ENCODE measurements at regions not wholly inside any gene's neighbourhood (a gene's known extent, or its start where the extent isn't known, plus 50 kb on each side); places are given as distances from the start of the nearest gene placed in this dataset.
"Not testable (repeated sequence)": the region's sequence is repeated elsewhere in the genome, so short reads cannot be mapped to it uniquely, and the experiment has no call there.

DNA sequence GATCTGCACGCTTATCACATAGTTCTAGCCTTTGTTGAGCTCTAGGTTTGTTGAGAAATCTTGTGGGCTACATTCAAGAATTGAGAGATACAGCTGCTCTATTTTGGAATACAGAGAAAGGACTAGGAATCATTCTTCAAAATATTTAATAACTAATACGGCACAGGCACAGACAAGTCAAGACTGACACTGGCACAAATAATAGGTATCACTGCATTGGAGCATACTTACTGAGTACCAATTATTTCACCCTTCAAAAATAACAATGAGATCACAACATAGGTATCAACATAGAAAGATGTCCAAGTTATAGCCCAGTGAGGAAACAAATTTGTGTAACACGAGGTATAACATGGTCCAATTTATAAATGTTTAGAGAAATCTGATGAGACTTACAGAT, 133.7 kb upstream of the TSC22D2 start:
- H3K27me3 Mint-ChIP-seq (ENCODE audit: low read depth), result no peaks in the 10 kb centered on the region
- no peak overlapping the region for H3K4me3 Mint-ChIP-seq
- TF ChIP-seq CTCF (IDR thresholded peaks at IDR 0.05; ENCODE audit: unreplicated experiment in 3 of 3), result no peak
- H3K4me1 Mint-ChIP-seq, result peaks cover 56% of the 10 kb centered on the region
- peak overlapping the region in 1 of 3 experiments; percentile 81 for H3K27ac Mint-ChIP-seq
- H3K36me3 Mint-ChIP-seq (ENCODE audit: low read depth), result no peaks in the 10 kb centered on the region
- H3K9me3 Mint-ChIP-seq, result no peaks in the 10 kb centered on the region

DNA sequence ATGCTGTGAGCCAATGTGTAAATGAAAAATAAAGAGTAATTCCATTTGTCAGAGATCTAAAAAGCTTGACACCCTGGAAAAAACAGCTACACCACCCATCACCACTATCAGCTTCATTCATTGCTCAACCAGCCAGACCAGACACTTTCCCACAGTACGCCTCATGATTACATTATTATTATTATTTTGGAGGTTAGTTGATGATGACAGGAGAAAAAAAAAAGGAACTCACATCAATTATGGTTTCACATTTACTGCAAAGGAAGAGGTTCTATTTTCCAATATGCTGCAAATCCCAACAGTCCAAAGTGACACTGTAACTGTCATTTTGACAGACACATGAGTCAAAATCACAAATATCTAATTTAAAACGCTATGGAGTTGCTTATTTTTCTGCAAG, 134.7 kb upstream of the TSC22D2 start:
- H3K9me3 Mint-ChIP-seq, result no peaks in the 10 kb centered on the region
- H3K4me1 Mint-ChIP-seq, result peaks cover 58% of the 10 kb centered on the region
- H3K4me3 Mint-ChIP-seq, result no peak overlapping the region
- no peak for TF ChIP-seq CTCF (IDR thresholded peaks at IDR 0.05; ENCODE audit: unreplicated experiment in 3 of 3)
- no peak overlapping the region for H3K27ac Mint-ChIP-seq
- H3K27me3 Mint-ChIP-seq (ENCODE audit: low read depth), result no peaks in the 10 kb centered on the region
- no peaks in the 10 kb centered on the region for H3K36me3 Mint-ChIP-seq (ENCODE audit: low read depth)

DNA sequence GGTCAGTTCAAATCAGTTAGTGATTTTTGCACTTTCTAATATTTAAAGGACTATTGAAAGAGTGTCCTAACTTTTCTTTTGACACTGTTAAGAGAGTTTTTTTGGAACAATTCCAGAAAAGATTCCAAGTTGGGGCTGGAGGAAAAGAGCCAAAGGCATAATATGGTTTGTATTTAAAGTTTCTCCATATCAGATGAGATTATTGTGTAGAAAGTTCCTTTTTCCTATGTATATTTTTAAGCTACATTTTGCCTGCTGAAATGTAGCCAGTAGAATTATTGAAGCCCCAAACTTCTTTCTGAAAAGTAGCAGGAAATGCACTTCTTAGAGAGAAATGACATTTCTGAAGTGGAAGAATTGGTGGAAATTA, 136.5 kb upstream of the TSC22D2 start:
- Mint-ChIP-seq H3K4me3 (no peak overlapping the region), H3K27ac (peak overlapping the region; percentile 65 to 79 (median 77))

DNA sequence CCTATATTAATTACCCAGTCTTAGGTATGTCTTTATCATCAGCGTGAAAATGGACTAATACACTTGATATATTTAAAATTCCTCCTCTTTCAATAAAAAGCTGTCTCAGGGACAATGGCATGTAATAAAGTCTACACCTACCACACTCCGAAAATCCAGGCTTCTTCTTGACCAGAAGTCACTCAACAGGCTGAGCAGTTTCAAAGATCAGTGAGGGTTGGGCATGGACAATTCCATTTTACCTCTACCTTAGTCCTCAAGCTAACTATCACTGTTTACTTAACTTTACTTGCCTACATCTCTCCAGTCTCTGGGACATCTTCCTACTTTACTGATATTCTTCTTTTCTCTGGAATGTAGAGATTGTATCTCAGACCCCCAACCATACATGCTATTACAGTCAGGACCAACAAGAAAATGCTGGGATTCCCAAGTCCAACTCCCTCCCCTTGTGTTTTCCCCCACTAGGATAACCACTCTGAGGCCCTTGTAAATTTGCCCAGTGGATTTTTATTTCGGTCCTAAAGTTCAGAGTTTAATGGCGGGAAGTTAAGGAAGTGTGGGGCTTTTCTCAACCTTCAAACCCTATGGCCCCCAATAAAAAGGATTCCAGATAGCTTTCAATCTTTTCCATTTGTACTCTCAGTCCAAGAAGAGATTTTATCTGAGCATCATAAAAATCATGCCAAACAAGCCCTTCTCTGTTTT, 137.1 kb upstream of the TSC22D2 start:
- no peaks in the 10 kb centered on the region for H3K27me3 Mint-ChIP-seq (ENCODE audit: low read depth)
- no peak overlapping the region for H3K4me3 Mint-ChIP-seq
- H3K27ac Mint-ChIP-seq, result peak overlapping the region; percentile 65 to 79 (median 77)
- TF ChIP-seq CTCF (IDR thresholded peaks at IDR 0.05; ENCODE audit: unreplicated experiment in 3 of 3), result no peak
- H3K36me3 Mint-ChIP-seq (ENCODE audit: low read depth), result no peaks in the 10 kb centered on the region
- peaks cover 41% of the 10 kb centered on the region for H3K4me1 Mint-ChIP-seq
- H3K9me3 Mint-ChIP-seq, result no peaks in the 10 kb centered on the region

More for the DNA sequence above, 136.5 kb upstream of the TSC22D2 start:
- Mint-ChIP-seq H3K9me3 (no peaks in the 10 kb centered on the region), H3K36me3 (ENCODE audit: low read depth) (no peaks in the 10 kb centered on the region), H3K4me1 (peaks cover 42% of the 10 kb centered on the region), H3K27me3 (ENCODE audit: low read depth) (no peaks in the 10 kb centered on the region)
- no peak for TF ChIP-seq CTCF (IDR thresholded peaks at IDR 0.05; ENCODE audit: unreplicated experiment in 3 of 3)

GRCh38 chr3:150270444-150270843, 137.7 kb upstream of the TSC22D2 start:
- Mint-ChIP-seq H3K4me1 (peaks cover 39% of the 10 kb centered on the region), H3K27ac (peak overlapping the region in 2 of 3 experiments; percentile 7 to 23)
- not testable (repeated sequence) for H3K27me3 Mint-ChIP-seq (ENCODE audit: low read depth); H3K9me3 Mint-ChIP-seq; H3K36me3 Mint-ChIP-seq (ENCODE audit: low read depth); H3K4me3 Mint-ChIP-seq

DNA sequence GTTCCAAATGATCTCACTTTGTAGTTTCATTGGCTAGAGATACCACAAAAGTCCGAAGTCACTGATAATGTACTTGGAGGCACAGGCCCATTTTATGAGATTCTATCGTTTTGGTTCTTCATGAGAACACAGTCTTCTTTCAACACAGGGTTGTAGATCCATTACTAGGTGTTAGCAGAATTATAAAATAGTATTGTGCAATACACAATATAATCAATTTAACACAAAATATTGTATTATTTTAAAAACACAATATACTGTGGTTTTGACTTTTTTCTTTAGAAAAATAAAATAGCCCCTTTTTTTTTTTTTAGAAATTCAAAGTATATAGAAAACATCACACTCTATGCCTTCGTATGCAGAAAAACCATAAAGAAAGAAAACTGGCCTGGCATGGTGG, 138.6 kb upstream of the TSC22D2 start:
- no peaks in the 10 kb centered on the region for H3K27me3 Mint-ChIP-seq (ENCODE audit: low read depth)
- H3K4me3 Mint-ChIP-seq, result no peak overlapping the region
- no peaks in the 10 kb centered on the region for H3K9me3 Mint-ChIP-seq
- peak overlapping the region in 1 of 3 experiments; percentile 88 for H3K27ac Mint-ChIP-seq
- no peaks in the 10 kb centered on the region for H3K36me3 Mint-ChIP-seq (ENCODE audit: low read depth)
- no peak for TF ChIP-seq CTCF (IDR thresholded peaks at IDR 0.05; ENCODE audit: unreplicated experiment in 3 of 3)
- peaks cover 41% of the 10 kb centered on the region for H3K4me1 Mint-ChIP-seq
